RPMI8226 (cell line): ENCODE measurements at regions not wholly inside any gene's neighbourhood (a gene's known extent, or its start where the extent isn't known, plus 50 kb on each side); places are given as distances from the start of the nearest gene placed in this dataset.
"Not testable (repeated sequence)": the region's sequence is repeated elsewhere in the genome, so short reads cannot be mapped to it uniquely, and the experiment has no call there.

Source experiments
- DNase-seq: peaks from one replicate; pipeline ENCODE4 v3.0.0-alpha.2; 2015

- DNase-seq = no peak
These were observed 1234.4 kb downstream of the SUCLG1 start for GRCh38 chr2:83224591-83225200.

DNA sequence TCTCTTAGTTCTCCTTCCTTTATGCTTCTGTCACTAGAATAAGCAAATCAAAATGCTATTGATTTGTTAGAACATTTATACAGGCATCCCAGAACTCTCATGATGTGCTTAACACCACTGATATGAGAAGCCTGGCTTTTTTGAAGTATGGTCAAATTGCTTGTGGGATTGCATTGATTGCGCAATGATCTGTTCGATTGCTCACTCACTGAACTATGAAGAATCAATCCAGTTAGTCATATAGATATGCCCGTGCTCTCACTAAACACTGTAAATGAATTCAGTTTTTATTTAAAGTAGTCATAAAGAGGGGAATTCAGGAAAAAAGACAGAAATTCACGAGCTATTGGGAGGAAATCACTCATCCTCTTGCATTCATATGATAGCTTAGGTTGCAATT, 1237.8 kb downstream of the SUCLG1 start:
- DNase-seq = no peak

GRCh38 chr2:83217854-83218253, 1241.2 kb downstream of the SUCLG1 start:
- DNase-seq = no peak

- DNase-seq = peak; percentile 18
These were observed 1262.9 kb downstream of the SUCLG1 start for GRCh38 chr2:83196225-83196624.

- DNase-seq = no peak
These were observed 1267.8 kb downstream of the SUCLG1 start for GRCh38 chr2:83191316-83191715.

GRCh38 chr2:83186105-83186760, 1272.8 kb downstream of the SUCLG1 start:
- DNase-seq = no peak

GRCh38 chr2:83180862-83181530, 1278.1 kb downstream of the SUCLG1 start:
- not testable (repeated sequence) for DNase-seq

- no peak for DNase-seq
These were observed 1282.5 kb downstream of the SUCLG1 start for GRCh38 chr2:83176539-83176938.

DNA sequence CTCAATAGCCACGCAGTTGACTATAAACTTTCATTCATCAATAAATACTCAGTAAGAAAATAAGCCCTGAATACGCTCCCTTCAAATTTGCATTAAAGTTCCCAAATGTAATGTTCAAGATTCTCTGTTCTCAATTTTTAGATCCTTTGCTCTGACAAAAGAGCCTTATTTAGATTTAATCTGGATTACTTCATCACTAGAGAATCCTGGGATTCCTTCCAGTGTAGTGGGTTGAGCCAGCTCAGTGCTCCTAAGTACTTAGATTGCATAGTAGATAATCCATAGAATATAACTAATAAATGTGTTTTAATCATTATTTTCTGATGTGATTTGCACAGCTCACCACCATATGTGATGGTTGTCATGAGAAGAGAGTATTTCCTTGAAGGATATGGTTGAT, 1286.2 kb downstream of the SUCLG1 start:
- no peak for DNase-seq

DNA sequence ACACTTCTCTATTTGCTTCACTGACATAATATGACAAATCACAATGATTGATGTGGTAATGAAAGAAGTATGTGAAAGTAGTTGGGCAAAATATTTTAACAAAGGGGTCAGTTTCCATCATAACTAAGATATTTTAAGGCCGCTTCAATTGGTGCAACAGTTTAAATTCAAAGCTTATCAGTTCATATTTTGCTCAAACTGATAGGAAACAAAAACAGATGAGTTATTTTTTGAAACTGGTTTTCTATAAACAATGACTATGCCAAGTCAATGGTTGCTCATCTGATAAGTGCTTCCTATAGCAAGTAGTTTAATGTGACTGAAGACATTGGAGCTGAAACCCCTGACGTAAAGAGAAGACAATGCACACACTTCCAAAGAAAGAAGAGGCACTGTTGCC, 1290.7 kb downstream of the SUCLG1 start:
- DNase-seq = no peak

GRCh38 chr2:83162421-83162820, 1296.7 kb downstream of the SUCLG1 start:
- DNase-seq = no peak

GRCh38 chr2:83160571-83160970, 1298.5 kb downstream of the SUCLG1 start:
- no peak for DNase-seq

DNA sequence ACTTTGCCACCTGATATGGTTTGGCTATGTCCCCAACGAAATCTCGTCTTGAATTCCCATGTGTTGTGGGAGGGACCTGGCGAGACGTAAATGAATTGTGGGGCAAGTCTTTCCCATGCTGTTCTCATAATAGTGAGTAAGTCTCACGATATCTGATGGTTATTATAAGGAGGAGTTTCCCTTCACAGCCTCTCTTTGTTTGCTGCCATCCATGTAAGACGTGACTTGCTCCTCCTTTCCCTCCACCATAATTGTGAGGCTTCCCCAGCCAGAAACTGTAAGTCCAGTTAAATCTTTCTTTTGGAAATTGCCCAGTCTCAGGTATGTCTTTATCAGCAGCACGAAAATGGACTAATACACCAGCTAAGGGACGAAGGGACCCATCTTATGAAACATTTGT, 1303.3 kb downstream of the SUCLG1 start:
- DNase-seq = no peak

DNA sequence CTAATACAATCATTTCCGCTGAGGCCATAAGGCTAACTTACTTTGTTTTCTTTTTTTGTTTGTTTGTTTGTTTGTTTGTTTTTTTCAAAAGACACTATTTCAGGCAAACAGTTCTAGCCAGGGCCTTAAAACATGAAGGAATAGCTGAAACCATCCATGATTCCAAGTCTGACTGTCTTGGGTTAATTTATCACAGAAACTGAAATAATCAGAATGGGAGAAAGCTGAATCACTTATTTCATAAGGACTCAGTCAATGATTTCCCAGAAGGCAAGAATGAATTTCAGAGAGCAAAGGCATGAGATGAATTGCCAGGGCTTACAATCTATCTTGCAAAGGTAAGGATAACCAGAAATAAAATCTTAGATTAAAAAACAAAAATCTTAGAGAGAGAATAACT, 1315.1 kb downstream of the SUCLG1 start:
- no peak for DNase-seq

DNA sequence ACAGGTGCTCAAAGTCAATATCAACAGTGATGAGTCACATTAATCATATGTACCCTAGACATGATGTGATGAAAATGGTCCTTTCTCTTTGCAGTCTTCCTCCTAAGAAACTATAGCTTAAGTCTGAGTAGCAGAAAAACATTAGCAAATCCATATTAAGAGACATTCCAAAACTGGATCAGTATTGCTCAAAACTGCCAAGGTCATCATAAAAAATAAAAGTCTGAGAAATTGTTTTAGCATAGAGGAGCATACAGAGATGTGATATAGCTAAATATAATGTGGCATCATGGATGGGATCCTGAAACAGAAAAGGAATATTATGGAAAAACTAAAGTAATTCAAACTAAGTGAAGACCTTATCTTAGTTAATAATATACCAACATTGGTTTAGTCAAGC, 1316.1 kb downstream of the SUCLG1 start:
- DNase-seq = no peak

GRCh38 chr2:83115606-83116005, 1343.5 kb downstream of the SUCLG1 start:
- DNase-seq = no peak

- DNase-seq = no peak
These were observed 1343.9 kb downstream of the SUCLG1 start for GRCh38 chr2:83115155-83115554.

GRCh38 chr2:83113953-83114352, 1345.1 kb downstream of the SUCLG1 start:
- no peak for DNase-seq

GRCh38 chr2:83112858-83113257, 1346.2 kb downstream of the SUCLG1 start:
- DNase-seq = no peak

- DNase-seq = no peak
These were observed 1349.8 kb downstream of the SUCLG1 start for GRCh38 chr2:83109284-83109683.

- DNase-seq = no peak
These were observed 1352.2 kb downstream of the SUCLG1 start for GRCh38 chr2:83106853-83107252.

DNA sequence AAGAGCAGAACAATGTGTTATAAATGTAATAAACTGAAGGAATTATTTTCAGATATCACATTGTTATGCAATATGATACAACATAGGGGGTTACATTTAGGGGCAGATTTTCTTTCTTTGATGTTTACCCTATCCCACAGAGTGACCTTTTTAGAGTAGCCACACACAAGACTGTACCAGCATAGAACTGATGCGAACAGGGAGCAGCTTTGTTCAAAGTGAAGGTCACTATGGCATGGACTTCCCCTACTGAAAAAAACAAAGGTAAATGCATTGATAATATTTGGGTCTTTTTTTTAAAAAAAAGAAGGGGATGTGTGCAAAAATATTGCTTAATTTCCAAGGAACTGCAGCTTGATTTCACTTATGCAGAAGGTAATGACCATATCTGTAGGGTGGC, 1354.9 kb downstream of the SUCLG1 start:
- DNase-seq = no peak

DNA sequence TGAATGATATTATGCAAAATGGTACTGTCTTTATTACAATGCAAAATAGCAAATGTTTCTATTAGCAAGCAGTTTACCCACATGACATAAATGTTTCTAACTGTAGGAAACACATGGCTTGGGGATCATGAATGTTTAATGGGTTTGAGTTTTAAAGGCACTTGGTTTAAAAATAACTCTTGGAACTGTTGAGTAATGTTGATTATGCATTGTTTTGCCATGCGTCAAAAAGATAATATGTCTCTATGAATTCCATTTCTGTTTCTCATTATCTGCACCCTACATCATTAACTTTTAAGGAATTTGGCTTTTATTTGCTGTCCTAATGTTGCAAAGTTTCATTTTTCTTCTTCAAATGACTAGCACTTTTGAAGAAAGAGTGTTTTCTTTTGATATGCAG, 1355.5 kb downstream of the SUCLG1 start:
- DNase-seq = no peak

DNA sequence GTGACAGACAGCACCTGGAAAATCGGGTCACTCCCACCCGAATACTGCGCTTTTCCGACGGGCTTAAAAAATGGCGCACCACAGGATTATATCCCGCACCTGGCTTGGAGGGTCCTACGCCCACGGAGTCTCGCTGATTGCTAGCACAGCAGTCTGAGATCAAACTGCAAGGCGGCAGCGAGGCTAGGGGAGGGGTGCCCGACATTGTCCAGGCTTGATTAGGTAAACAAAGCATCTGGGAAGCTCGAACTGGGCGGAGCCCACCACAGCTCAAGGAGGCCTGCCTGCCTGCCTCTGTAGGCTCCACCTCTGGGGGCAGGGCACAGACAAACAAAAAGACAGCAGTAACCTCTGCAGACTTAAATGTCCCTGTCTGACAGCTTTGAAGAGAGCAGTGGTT, 1370.0 kb downstream of the SUCLG1 start:
- DNase-seq = not testable (repeated sequence)

GRCh38 chr2:83085869-83086268, 1373.2 kb downstream of the SUCLG1 start:
- no peak for DNase-seq
